GM10266 (cell line): ENCODE measurements at regions not wholly inside any gene's neighbourhood (a gene's known extent, or its start where the extent isn't known, plus 50 kb on each side); places are given as distances from the start of the nearest gene placed in this dataset.

ENCODE experiments used
- DNase-seq: peaks from one replicate; pipeline ENCODE4 v3.0.0; 2012; ENCODE audit errors: extremely low spot score
- CTCF ChIP-seq: IDR thresholded peaks from 2 replicates; pipeline ENCODE4 v1.5.1; 2012; ENCODE audit warnings: mild to moderate bottlenecking, low read depth; ENCODE audit not compliant: control insufficient read depth, insufficient read depth; ENCODE audit errors: missing control alignments

- no peak for DNase-seq
- no peak for TF ChIP-seq CTCF
Measured at GRCh38 chr1:73106931-73107330, 824.6 kb upstream of the NEGR1 start.

- DNase-seq: no peak
- TF ChIP-seq CTCF: no peak
Measured at GRCh38 chr1:73105755-73106154, 823.4 kb upstream of the NEGR1 start.

GRCh38 chr1:73104749-73105148 lies 822.4 kb upstream of the NEGR1 start:
- no peak for DNase-seq
- no peak for TF ChIP-seq CTCF

- DNase-seq: no peak
Measured at GRCh38 chr1:73100216-73100615, 817.9 kb upstream of the NEGR1 start.

GRCh38 chr1:73097917-73098316 lies 815.6 kb upstream of the NEGR1 start:
- DNase-seq: no peak
- no peak for TF ChIP-seq CTCF

More at GRCh38 chr1:73100216-73100615, 817.9 kb upstream of the NEGR1 start:
- no peak for TF ChIP-seq CTCF

GRCh38 chr1:73096841-73097240 lies 814.5 kb upstream of the NEGR1 start:
- TF ChIP-seq CTCF: no peak
- no peak for DNase-seq

GRCh38 chr1:73092383-73092782 lies 810.0 kb upstream of the NEGR1 start:
- no peak for DNase-seq
- TF ChIP-seq CTCF: no peak
